ENCODE measurements at regions not wholly inside any gene's neighbourhood (a gene's known extent, or its start where the extent isn't known, plus 50 kb on each side); places are given as distances from the start of the nearest gene placed in this dataset.

- TF ChIP-seq KIAA2018 (CRISPR knock-in tag; IDR thresholded peaks at IDR 0.05; ENCODE audit: borderline replicate concordance) (no peak), ZNF772 (CRISPR knock-in tag; IDR thresholded peaks at IDR 0.05) (no peak), E2F5 (CRISPR knock-in tag; conservative IDR thresholded peaks at IDR 0.05) (no peak), MIER2 (CRISPR knock-in tag; IDR thresholded peaks at IDR 0.05) (no peak), PAXIP1 (CRISPR knock-in tag; conservative IDR thresholded peaks at IDR 0.05) (no peak), CHD4 (IDR thresholded peaks at IDR 0.05; ENCODE audit: borderline replicate concordance, low read length) (no peak), SPEN (CRISPR knock-in tag; IDR thresholded peaks at IDR 0.05; ENCODE audit: low read depth) (no peak), THYN1 (CRISPR knock-in tag; IDR thresholded peaks at IDR 0.05; ENCODE audit: borderline replicate concordance, low read depth) (no peak), ARNT (IDR thresholded peaks at IDR 0.05) (no peak), KLF13 (CRISPR knock-in tag; IDR thresholded peaks at IDR 0.05) (no peak), TGIF2 (CRISPR knock-in tag; IDR thresholded peaks at IDR 0.05) (no peak), ATRX (CRISPR knock-in tag; IDR thresholded peaks at IDR 0.05; ENCODE audit: borderline replicate concordance) (no peak)
These were observed 307.9 kb upstream of the ROPN1 start (continued) for GRCh38 chr3:124299831-124300230.

All from HepG2 (cell line).